GM12875 (cell line): ENCODE measurements at regions not wholly inside any gene's neighbourhood (a gene's known extent, or its start where the extent isn't known, plus 50 kb on each side); places are given as distances from the start of the nearest gene placed in this dataset.

Source experiments
- H3K4me3 ChIP-seq: one replicate; pipeline ENCODE4 v1.5.1; 2011; ENCODE audit warnings: low read depth, low read length, control low read depth
- CTCF ChIP-seq: IDR thresholded peaks from 2 replicates; pipeline ENCODE4 v1.5.1; 2011; ENCODE audit warnings: low read depth, mild to moderate bottlenecking, control low read depth, inconsistent platforms, low read length, moderate library complexity, borderline replicate concordance; ENCODE audit not compliant: insufficient read depth

- H3K4me3 ChIP-seq = no peak overlapping the region
- TF ChIP-seq CTCF = no peak
These were observed 228.4 kb upstream of the N4BP1 start for GRCh38 chr16:48838349-48838748.

DNA sequence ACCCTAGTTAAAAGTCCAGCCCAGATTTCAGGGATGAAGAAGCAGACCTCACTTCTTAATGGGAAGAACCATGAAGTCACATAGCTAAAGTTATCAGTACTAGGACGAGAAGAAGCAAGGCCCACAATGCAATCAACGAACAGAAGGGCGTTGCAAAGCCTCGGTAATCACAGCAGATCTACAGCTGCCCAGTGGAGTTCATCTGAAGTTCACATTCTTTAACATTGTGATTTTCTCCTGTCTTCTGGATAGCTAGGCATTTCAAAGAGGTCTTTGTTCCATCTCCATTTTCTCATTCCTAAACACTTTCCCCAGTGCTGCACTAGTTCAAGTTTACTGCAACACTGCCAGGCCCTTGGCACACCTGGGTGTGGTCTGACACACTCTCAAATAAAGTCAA is 226.7 kb upstream of the N4BP1 start:
- TF ChIP-seq CTCF = no peak
- H3K4me3 ChIP-seq = no peak overlapping the region

- TF ChIP-seq CTCF = no peak
- no peak overlapping the region for H3K4me3 ChIP-seq
These were observed 226.1 kb upstream of the N4BP1 start for GRCh38 chr16:48836067-48836466.

DNA sequence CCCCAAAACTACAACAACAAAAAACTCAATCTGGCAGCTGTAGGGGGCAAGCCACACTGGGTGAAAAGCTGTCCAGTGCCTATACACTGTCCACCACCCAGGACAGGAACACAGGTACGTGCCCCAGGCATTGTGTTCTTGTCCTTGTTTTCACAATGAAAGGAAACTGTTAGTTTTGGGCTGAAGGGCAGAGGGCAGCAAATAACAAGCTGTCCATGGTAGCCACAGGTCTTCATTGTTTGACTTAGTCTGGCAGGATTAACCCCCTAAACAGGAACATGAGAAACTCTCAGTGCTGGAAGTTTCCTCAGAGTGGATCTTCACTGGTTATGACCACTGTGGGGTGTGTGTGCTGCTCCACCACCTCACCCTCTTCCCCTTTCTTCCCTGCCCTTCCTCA is 224.6 kb upstream of the N4BP1 start:
- no peak overlapping the region for H3K4me3 ChIP-seq
- no peak for TF ChIP-seq CTCF

GRCh38 chr16:48833461-48833860 is 223.5 kb upstream of the N4BP1 start:
- no peak for TF ChIP-seq CTCF
- H3K4me3 ChIP-seq = no peak overlapping the region

GRCh38 chr16:48831076-48831722 is 221.2 kb upstream of the N4BP1 start:
- no peak overlapping the region for H3K4me3 ChIP-seq
- TF ChIP-seq CTCF = peak; percentile 36; the same call in 1 of the 2 replicates

DNA sequence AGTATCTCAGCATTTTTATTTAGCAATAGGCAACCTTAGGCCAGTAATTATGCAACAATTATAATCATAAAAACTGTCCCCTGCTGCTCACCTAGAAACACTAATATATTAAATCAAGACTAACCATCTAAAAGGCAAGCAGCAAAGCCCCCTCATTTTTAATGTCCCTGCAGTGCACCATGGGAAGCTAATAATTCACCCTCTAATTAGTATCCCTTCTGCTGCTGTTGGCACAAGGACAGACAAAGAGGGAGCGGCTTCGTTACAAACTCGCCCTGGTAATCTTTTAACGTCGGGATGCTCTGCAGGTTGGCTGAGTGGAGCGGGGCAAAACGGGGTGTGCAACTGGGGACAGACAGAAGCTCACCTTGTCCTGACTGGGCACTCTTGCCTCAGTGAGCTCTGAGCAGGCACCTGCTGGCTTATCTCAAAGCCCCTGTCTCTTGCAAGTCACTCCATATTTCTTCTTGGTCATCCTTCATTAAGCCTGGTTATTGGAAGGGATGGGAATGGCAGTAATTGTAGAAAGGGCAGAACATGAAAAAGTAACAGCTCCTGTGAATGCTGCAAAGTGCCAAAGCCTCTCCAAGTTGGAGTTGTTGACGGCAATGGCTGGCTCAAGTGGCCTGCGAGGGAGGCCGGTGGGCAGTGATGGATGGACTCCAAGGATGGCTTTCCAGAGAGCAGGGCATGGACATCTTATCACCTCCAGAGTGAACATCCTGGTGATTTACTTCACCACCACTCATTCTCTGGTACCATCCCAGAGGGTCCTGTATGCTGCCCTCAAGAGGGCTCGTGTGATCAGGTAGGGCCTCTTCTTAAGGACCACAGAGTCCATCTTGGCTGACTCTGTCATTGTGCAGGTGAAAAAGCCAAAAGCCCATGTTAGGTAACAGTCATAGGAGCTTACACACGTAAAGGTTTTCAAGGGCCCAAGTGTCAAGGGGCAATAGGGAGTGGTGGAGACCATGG is 219.6 kb upstream of the N4BP1 start:
- no peak overlapping the region for H3K4me3 ChIP-seq
- TF ChIP-seq CTCF = no peak
